Stimulated activated CD8-positive, alpha-beta memory T cell treated with anti-CD3 and anti-CD28 coated beads, Interleukin-2, amount 100 ng/mL, for 48 hours (primary cell): ENCODE measurements at regions not wholly inside any gene's neighbourhood (a gene's known extent, or its start where the extent isn't known, plus 50 kb on each side); places are given as distances from the start of the nearest gene placed in this dataset.
"Not testable (repeated sequence)": the region's sequence is repeated elsewhere in the genome, so short reads cannot be mapped to it uniquely, and the experiment has no call there.

Experiments
- DNase-seq, 2 donors: peaks; one replicate each; pipeline ENCODE4 v3.0.0-alpha.2; 2020; ENCODE audit warnings: low read depth in 2 of 2

DNA sequence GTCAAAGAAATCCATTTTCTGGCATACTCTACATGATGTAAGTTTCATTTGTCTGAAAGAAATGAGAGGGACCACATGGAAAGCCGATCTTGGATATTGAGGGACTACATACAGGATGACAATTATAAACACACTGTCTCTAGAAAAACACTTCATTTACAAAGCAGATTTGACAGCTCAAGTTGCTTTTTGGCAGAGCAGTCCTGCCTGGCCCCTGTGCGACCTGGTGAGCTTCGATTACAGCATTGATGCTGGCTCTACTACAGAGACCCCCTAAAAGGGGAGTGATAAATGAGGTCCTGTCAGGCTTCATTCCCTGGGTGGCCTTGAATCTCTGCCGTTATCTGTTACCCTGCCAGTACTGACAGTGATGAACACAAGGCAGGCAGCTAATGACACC, 215.2 kb upstream of the NOCT start:
- DNase-seq = no peak

DNA sequence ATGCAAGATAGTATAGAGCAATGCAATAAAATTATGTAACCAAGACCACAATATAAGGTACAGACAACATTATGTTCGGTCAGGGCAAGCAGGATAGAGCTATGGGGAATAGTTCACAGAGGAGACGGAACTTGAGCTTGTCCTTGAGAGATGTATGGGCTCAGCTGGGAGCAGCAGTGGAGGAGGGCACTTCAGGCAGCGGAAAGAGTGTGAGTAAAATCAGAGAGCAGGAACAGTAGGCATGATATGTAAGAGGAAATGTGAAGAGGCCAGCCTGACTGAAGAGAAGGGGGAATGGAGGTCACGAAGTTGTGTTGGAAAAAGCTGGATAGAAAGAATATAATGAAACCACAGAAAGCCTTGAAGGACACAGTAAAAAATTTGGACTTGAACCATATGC, 217.2 kb upstream of the NOCT start:
- DNase-seq = no peak

DNA sequence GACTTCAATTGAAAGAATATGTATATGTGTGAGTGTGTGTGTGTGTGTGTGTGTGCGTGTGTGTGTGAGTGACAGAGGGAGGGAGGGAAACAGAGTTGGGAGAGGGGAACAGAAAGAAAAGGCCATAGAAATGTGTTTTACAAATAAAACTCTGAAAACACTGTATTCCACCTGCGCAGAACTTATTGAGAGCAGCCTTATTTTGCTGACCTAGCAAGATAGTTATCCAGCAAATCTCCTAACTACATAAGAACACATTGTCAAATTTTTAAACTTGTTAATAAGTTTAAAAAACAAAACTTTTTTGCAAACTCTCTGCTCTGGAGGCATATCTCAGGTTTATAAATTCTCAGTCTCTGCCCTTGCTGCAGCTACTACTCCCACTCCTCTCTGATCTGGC, 217.9 kb upstream of the NOCT start:
- no peak for DNase-seq

DNA sequence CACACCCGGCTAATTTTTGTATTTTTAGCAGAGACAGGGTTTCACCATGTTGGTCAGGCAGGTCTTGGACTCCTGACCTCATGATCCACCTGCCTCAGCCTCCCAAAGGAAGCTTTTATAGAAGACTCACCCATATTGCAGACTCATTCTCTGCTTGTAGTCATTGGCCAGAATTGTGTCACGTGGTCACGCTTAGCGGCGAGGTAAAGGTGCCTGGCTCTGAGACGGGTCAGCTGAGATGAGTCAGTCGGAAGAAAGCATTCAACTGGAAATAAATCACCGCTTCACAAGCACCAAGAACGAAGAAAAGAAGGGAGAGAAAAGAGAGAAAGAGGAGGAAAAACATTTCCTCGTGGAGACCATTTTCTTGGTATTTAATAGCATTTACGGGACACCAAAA, 218.8 kb upstream of the NOCT start:
- no peak for DNase-seq

DNA sequence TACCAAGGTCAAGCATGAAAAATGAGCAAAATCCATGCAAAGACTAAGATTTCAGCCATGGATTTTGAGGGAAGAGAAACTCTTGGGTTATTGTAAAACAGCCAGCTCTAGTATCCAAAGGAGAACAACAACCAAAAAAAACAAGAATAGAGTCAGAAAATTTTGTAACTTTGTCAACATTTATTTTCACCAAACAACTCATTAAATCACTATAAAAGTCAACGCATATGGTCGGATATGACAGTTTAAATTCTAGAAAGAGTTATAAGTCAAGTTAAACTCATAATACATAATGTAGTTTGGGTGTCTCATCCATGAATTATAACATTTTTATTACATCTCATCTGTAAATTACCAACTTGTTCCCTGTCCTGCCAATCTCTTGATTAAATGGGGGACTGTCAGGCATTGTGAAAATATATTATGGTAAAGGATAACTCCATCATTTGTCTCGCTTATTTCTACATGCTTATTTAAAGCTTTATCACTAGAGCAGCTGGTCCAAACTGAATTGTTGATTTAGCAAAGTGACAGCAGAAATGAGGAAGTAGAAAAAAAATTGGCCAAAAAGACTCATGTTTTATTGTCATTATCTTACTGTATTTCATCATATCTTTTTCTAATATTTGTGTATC, 224.8 kb upstream of the NOCT start:
- no peak for DNase-seq

- DNase-seq = no peak
These were observed 225.8 kb upstream of the NOCT start for GRCh38 chr4:138789796-138790195.

GRCh38 chr4:138788857-138789256, 226.7 kb upstream of the NOCT start:
- DNase-seq = no peak

DNA sequence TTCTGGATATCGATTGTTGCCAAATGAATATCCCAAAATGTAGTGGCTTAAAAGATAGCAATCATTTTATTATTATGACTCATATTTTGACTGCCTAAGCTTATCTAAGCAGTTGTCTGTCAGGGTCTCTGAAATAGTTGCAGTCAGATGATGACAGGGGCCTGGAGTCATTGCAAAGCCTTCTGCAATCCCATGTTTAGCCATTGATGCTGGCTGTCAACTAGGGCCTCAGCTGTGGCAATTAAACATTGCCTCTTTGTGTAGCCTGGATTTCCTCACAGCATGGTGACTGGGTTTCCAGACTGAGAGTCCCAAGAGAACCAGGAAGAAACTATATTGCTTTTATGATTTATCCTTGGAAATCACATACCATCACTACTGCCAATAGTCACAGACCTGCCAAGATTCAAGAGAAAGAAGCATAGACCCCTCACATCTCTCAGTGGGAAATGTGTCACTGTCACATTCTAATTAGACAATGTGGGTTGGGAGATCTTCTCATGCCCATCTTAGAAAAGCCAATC, 227.3 kb upstream of the NOCT start:
- DNase-seq = no peak

DNA sequence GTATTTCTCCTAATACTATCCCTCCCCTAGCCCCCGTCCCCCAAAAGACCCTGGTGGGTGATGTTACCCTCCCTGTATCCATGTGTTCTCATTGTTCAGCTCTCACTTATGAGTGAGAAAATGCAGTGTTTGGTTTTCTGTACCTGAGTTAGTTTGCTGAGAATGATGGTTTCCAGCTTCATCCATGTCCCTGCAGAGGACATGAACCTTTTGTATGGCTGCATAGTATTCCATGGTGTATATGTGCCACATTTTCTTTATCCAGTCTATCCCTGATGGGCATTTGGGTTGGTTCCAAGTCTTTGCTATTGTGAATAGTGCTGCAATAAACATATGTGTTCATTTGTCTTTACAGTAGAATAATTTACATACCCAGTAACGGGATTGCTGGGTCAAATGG, 235.8 kb upstream of the NOCT start:
- not testable (repeated sequence) for DNase-seq

DNA sequence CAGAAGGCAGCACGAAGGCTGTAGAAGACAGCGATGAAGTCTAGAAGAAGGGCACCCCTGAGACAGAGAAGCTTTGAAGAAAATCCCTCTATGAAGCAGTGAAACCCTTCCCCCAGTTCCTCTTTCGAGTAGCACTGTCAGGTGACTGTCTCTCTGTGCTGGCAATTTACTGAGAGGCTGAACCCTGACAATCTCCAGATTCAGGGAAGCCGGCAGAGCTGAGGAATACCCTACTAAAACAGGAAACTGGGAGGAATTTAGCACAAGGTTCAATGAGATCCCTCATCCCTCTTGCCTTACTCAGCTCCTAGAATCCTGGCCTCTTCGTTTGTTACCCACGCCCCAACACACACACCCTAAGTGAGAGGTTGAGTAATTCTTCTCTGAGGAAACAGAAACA, 239.7 kb upstream of the NOCT start:
- no peak for DNase-seq

GRCh38 chr4:138775489-138775888, 240.1 kb upstream of the NOCT start:
- no peak for DNase-seq

DNA sequence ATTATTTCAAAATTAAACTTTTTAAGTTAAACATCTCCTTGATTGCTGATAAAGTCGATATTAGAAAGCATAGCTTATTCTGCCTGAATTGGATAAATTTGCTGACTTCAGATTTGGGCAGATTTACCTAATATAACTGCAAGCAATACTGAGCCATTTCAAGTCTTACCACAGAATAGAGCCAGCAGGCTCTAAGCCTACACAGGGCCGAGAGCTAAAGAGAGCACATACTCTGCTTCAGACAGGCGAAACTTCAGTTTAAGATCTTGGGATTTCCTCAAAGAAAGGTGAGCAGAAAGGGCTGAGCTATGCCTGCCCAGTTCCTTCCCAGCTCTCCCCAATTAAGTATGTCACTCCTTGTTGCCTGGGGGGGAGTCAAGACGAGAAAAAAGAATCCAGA, 240.6 kb upstream of the NOCT start:
- no peak for DNase-seq

DNA sequence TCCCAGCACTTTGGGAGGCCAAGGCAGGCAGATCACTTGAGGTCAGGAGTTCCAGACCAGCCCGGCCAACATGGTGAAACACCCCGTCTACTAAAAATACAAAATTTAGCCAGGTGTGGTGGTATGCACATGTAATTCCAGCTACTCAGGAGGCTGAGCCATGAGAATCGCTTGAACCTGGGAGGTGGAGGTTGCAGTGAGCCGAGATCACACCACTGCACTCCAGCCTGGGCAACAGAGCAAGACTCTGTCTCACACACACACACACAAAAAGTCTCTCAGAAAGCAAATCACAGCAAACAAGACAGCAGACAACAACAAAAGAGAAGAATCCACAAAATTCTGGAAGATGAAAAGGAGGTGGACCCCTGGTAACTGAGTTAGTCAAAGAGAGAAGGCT, 241.5 kb upstream of the NOCT start:
- DNase-seq = not testable (repeated sequence)

- DNase-seq = no peak
These were observed 242.3 kb upstream of the NOCT start for GRCh38 chr4:138773321-138773720.

DNA sequence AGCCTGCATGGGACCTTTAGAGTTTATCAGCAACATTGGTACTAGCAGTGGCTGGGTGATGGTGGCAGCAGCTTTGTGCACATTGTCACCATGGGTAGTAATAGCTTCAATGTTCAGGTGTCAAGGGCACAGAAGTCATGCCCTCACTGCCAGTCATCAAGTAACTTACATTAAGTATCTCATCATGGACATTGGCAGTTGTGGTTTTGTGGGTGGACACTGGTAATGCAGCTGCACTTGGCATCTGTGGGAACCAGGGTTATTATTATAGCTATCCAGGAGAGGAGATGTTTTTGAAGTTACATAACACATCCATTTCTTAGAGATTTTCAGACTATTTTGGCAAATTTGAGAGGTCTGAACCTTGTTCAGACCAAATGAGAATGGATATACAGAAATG, 243.2 kb upstream of the NOCT start:
- DNase-seq = no peak

DNA sequence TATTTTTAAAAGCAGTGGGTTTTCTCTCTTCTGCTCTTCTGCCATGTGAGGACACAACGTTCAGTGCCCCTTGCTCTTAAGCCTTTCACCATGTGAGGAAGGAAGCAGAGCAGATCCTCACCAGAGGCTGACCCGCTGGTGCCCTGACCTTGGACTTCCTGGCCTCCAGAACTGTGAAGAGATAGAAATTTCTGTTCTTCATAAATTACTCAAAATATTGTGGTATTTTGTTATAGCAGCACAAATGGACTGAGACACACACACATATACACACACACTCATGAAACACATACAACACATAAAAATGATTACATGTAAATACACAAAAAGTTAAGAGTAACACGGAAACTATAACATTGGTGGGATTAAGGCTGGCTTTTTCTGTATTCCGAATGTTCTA, 244.8 kb upstream of the NOCT start:
- no peak for DNase-seq

- DNase-seq = no peak
These were observed 249.2 kb upstream of the NOCT start for GRCh38 chr4:138766332-138766731.

GRCh38 chr4:138765442-138765841, 250.1 kb upstream of the NOCT start:
- DNase-seq = no peak

DNA sequence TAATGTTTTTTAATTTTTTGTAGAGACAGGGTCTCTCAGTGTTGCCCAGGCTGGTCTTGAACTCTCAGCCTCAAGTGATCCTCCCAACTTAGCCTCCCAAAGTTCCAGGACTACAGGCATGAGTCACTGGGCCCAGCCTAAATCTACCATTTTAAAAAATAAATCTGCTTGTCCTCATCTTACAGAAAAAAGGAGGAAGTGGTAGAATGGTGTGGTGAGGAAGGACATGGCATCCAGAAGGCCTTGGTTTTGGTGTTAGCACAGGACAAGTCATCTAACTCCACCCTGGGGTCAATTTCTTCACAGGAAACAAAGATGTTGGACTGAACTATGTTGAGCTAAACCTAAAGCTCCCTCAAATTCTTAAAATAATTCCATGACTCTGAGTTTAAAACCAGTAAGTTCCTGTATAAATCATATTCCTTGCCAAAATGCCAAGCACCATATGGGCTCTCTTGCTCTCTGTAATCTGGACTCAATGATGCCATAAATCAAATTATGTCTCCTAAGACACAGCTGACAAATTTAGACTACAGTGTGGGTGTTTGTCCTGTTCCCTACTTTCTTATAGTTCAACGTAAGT, 253.9 kb upstream of the NOCT start:
- no peak for DNase-seq

GRCh38 chr4:138759554-138759902, 256.1 kb upstream of the NOCT start:
- no peak for DNase-seq

- DNase-seq = no peak
These were observed 256.6 kb upstream of the NOCT start for GRCh38 chr4:138758876-138759553.

DNA sequence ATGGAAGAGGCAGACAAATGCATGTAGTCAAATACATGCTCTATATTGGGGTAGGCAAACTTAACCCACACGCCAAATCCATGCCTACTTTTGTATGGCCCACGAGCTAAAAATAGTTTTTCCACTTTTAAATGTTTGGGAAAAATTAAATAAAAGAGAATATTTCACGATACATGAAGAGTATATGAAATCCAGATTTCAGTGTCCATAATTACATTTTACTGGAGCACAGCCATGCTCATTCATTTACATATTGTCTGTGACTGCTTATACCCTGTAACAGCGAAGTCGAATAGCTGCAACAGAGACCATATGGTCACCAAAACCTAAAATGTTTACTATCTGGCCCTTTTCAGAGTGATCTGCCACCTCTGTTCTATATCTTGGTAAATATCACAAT, 257.4 kb upstream of the NOCT start:
- no peak for DNase-seq

GRCh38 chr4:138757432-138757831, 258.1 kb upstream of the NOCT start:
- DNase-seq = no peak
